ENCODE measurements at regions not wholly inside any gene's neighbourhood (a gene's known extent, or its start where the extent isn't known, plus 50 kb on each side); places are given as distances from the start of the nearest gene placed in this dataset.

DNA sequence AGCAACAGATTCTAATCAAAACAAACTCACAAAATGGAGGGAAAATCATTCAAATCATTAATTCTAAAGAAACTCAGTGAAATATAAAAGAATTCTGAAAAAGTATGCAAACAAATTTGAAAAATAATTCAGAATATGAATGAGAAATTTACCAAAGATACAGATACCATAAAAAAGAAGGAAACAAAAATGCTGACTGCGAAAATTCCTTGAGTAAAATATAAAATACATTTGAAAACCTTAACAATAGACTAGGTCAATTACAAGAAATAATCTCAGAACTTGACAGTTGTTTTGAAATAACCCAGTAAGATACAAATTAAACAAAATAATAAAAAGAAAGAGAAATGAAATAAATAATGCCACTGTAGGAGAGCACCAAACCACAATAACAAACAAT, 1289.0 kb downstream of the SLITRK1 start:
- peaks cover 23% of the 10 kb centered on the region for H3K9me3 Mint-ChIP-seq (ENCODE audit: unreplicated experiment)
- DNase-seq (ENCODE audit: unreplicated experiment): no peak
- peaks cover 6% of the 10 kb centered on the region for H3K36me3 Mint-ChIP-seq (ENCODE audit: insufficient read depth, unreplicated experiment)
- no TSS peak for BruUV-seq (replicated peaks)
- no peaks in the 10 kb centered on the region for H3K27me3 Mint-ChIP-seq (ENCODE audit: insufficient read depth, unreplicated experiment)
- no peaks in the 10 kb centered on the region for H3K4me1 Mint-ChIP-seq (ENCODE audit: insufficient read depth, unreplicated experiment)
- ChIA-PET POLR2A (no interaction called here), CTCF (no interaction called here)
- TF ChIP-seq, protein P1, sequence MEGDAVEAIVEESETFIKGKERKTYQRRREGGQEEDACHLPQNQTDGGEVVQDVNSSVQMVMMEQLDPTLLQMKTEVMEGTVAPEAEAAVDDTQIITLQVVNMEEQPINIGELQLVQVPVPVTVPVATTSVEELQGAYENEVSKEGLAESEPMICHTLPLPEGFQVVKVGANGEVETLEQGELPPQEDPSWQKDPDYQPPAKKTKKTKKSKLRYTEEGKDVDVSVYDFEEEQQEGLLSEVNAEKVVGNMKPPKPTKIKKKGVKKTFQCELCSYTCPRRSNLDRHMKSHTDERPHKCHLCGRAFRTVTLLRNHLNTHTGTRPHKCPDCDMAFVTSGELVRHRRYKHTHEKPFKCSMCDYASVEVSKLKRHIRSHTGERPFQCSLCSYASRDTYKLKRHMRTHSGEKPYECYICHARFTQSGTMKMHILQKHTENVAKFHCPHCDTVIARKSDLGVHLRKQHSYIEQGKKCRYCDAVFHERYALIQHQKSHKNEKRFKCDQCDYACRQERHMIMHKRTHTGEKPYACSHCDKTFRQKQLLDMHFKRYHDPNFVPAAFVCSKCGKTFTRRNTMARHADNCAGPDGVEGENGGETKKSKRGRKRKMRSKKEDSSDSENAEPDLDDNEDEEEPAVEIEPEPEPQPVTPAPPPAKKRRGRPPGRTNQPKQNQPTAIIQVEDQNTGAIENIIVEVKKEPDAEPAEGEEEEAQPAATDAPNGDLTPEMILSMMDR (IDR thresholded peaks at IDR 0.05; ENCODE audit: unreplicated experiment): no peak
- no peak overlapping the region for H3K4me3 Mint-ChIP-seq (ENCODE audit: unreplicated experiment)
- no peak overlapping the region for H3K27ac Mint-ChIP-seq (ENCODE audit: low read depth, unreplicated experiment)
- intact Hi-C loops (cut with micrococcal nuclease): no loop called here

DNA sequence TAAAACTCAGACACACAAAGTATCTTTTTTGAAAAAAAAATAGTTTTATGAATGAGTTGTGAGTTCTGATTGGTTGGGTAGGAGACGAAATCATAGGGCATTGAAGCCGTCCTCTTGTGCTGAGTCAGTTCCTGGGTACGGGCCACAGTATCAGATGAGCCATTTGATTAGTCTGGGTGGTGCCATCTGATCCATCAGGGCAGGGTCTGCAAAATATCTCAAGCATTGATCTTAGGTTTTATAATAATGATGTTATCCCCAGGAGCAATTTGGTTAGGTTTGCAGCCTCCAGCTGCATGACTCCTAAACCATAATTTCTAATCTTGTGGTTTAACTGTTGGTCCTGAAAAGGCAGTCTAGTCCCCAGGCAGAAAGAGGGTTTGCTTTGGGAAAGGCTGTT, 1310.6 kb downstream of the SLITRK1 start:
- no peak overlapping the region for H3K4me3 Mint-ChIP-seq (ENCODE audit: unreplicated experiment)
- DNase-seq (ENCODE audit: unreplicated experiment): no peak
- TF ChIP-seq, protein P1 (IDR thresholded peaks at IDR 0.05; ENCODE audit: unreplicated experiment): no peak
- intact Hi-C loops (cut with micrococcal nuclease): no loop called here
- no TSS peak for BruUV-seq (replicated peaks)
- no peak overlapping the region for H3K27ac Mint-ChIP-seq (ENCODE audit: low read depth, unreplicated experiment)
- no peaks in the 10 kb centered on the region for H3K27me3 Mint-ChIP-seq (ENCODE audit: insufficient read depth, unreplicated experiment)
- H3K9me3 Mint-ChIP-seq (ENCODE audit: unreplicated experiment): no peaks in the 10 kb centered on the region
- ChIA-PET CTCF (no interaction called here), POLR2A (no interaction called here)
- peaks cover 5% of the 10 kb centered on the region for H3K4me1 Mint-ChIP-seq (ENCODE audit: insufficient read depth, unreplicated experiment)
- no peaks in the 10 kb centered on the region for H3K36me3 Mint-ChIP-seq (ENCODE audit: insufficient read depth, unreplicated experiment)

DNA sequence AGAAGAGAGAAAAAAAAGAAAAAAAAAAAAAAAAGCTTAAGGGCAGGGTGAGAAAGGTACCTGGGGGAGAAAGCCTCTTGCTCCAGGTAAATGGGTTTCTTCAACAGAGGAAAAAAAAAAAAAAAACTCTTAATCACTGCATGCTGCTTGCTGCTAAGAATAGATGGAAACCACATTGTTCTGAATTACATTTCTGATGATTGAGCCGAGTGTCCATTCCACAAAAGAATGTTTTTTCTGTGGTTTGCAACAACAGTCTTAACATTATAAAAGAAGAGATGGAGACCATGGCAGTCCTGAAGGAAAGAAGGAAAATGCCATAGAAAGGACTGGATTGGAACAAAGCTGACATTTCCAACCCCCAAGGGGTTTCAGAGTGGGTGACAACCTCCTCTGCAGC, 1312.7 kb downstream of the SLITRK1 start:
- no peaks in the 10 kb centered on the region for H3K9me3 Mint-ChIP-seq (ENCODE audit: unreplicated experiment)
- ChIA-PET CTCF (no interaction called here), POLR2A (no interaction called here)
- H3K36me3 Mint-ChIP-seq (ENCODE audit: insufficient read depth, unreplicated experiment): no peaks in the 10 kb centered on the region
- H3K27me3 Mint-ChIP-seq (ENCODE audit: insufficient read depth, unreplicated experiment): no peaks in the 10 kb centered on the region
- intact Hi-C loops (cut with micrococcal nuclease): no loop called here
- H3K27ac Mint-ChIP-seq (ENCODE audit: low read depth, unreplicated experiment): no peak overlapping the region
- TF ChIP-seq, protein P1 (IDR thresholded peaks at IDR 0.05; ENCODE audit: unreplicated experiment): no peak
- no peak for DNase-seq (ENCODE audit: unreplicated experiment)
- no peak overlapping the region for H3K4me3 Mint-ChIP-seq (ENCODE audit: unreplicated experiment)
- no TSS peak for BruUV-seq (replicated peaks)
- H3K4me1 Mint-ChIP-seq (ENCODE audit: insufficient read depth, unreplicated experiment): peaks cover 5% of the 10 kb centered on the region

DNA sequence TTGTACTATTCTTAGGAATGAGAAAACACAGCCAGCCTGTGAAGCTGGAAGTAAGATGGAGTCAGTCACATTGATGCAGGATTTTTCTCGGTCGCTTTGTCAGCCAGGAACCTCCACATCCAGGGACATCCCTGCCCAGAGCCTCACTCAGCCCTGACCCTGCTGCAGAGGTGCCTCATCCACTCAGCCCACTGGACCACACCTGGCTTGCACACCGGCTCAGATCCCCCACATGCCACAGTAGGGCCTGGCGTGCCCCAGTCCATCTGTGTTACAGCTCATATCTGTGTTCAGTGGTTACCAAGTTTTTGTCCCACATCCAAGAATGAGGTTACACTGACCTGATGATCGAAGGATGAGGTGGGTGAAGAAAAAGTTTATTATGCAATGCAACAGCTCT, 1315.4 kb downstream of the SLITRK1 start:
- Mint-ChIP-seq H3K36me3 (ENCODE audit: insufficient read depth, unreplicated experiment) (no peaks in the 10 kb centered on the region), H3K9me3 (ENCODE audit: unreplicated experiment) (no peaks in the 10 kb centered on the region), H3K4me1 (ENCODE audit: insufficient read depth, unreplicated experiment) (no peaks in the 10 kb centered on the region), H3K27ac (ENCODE audit: low read depth, unreplicated experiment) (no peak overlapping the region), H3K27me3 (ENCODE audit: insufficient read depth, unreplicated experiment) (no peaks in the 10 kb centered on the region), H3K4me3 (ENCODE audit: unreplicated experiment) (no peak overlapping the region)
- TF ChIP-seq, protein P1 (IDR thresholded peaks at IDR 0.05; ENCODE audit: unreplicated experiment): no peak
- no peak for DNase-seq (ENCODE audit: unreplicated experiment)
- ChIA-PET CTCF (no interaction called here), POLR2A (no interaction called here)
- intact Hi-C loops (cut with micrococcal nuclease): no loop called here
- BruUV-seq (replicated peaks): no TSS peak
